GM21576 (cell line): ENCODE measurements at regions not wholly inside any gene's neighbourhood (a gene's known extent, or its start where the extent isn't known, plus 50 kb on each side); places are given as distances from the start of the nearest gene placed in this dataset.

ENCODE experiments used
- ATAC-seq: cut with Tn5 transposase; IDR thresholded peaks from one replicate; pipeline ENCODE4 v1.9.1; 2021; ENCODE audit warnings: mild to moderate bottlenecking, moderate library complexity; ENCODE audit not compliant: unreplicated experiment

DNA sequence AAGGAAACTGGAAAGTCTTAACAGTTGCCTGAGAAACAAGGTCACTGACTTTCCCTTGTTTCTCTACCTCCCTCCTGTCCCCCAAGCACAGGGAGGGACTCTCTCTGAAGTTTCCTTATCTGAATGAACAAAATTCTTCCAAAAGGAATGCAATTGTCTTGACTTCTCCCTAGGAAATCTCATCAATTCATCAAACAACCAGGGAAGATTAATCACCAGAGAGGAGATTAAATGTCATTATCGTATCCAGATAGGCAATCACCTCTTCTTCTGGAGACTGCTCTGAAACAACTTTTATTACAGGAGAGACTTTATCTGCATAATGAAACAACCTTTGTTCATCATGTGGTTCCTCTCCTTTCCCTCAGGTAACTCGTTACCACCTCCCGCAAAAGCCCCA lies 431.4 kb downstream of the SLC16A7 start:
- ATAC-seq: no peak

DNA sequence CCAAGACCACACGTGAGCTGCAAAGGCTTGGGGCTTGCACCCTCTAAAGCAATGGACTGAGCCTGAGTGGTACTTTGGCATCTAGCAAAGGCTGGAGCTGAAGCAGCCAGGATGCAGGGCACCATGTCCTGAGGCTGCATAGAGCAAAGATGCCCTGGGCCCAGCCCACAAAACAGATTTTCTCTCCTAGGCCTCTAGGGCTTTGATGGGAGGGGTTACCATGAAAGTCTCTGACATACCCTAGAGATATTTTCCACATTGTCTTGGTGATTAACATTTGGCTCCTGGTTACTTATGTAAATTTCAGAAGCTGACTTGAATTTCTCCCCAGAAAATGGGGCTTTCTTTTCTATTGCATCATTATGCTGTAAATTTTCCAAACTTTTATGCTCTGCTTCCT lies 438.3 kb downstream of the SLC16A7 start:
- no peak for ATAC-seq

DNA sequence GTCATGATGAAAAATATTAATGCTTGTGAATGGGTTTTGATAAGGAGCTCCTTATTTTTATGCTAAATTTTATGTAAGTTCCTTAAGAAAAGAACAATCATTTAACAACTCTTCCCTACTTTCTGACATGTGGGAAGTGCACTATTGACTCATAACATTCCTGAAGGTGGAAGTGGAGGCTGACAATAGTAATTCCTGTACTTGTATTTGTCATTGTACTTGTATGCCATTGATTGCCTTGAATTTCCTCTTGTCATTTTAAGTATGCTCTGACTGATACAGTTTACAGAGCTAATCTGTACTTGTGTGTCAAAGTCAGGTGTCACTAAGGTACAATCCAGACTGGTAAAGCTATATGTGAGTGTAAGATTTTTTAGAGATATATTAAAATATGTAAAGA lies 440.0 kb downstream of the SLC16A7 start:
- no peak for ATAC-seq

DNA sequence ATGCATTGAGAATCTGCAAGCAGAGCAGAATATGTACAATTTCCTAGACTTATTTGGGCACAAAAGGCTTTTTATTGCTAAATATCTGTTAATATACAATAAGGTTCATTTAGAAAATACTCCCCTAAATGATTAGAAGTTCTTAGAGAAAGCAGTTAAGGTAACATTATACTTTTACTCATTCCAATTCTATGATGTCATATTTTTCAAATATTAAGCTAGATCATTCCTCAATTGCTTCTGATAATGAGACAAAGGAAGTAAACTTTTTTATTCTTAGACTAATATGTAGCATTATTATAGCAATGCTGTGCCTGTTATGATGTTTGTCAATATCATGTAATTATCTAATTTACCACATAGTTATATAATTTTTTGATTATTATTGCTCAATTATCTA lies 447.0 kb downstream of the SLC16A7 start:
- no peak for ATAC-seq

DNA sequence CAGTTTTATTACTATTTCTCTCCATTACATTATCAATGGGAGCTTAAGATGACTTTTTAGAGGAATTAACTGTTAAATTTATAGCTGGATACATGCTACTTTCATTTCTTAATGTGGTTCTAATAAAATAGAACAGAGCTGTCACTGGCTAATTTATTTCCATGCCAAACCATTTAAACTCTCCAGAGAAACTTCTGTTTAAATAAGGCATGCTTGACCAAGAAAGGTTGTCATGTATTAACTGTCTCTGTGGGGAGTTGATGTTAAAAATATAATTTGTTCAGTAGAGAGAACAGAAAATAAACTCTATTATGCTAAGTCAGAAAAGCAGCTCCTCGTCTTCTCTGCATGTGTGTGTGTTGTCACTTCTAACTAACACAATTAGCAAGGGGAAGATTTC lies 447.4 kb downstream of the SLC16A7 start:
- no peak for ATAC-seq

DNA sequence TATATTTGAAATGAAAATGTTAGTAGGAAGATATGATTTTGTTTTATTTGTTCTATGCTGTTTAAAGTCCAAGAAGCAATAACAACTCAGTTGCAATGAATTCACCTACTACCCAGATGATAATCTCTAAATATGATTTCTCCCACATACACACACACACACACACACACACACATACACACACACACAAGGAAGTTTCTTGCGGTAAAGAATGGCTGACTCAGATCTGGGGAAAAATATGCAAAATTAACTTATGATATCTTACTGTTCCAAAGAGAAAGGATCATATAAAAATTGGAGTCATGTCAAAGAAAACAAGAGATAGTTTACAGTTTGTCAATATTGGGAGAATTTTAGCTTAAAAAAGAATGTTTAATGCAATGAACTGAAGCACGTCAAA lies 456.7 kb downstream of the SLC16A7 start:
- ATAC-seq: no peak

DNA sequence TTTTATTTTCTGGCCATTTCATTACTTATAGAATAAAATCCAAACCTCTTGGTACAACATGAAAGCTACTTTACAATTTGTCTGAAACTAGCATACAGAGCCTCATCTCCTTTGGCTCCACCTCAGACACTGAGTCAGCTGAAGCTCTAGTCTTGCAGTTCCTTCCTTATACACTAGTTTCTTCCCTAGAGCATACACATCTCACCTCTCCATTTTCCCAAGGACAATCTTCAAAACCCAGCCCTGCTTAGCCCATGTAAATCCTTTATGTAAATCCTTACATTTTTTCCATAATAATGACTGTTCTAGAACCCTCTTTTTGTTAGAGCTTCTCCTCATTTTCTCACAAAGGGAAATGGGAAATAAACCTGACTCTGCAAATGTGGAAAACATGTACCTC lies 463.4 kb downstream of the SLC16A7 start:
- no peak for ATAC-seq

DNA sequence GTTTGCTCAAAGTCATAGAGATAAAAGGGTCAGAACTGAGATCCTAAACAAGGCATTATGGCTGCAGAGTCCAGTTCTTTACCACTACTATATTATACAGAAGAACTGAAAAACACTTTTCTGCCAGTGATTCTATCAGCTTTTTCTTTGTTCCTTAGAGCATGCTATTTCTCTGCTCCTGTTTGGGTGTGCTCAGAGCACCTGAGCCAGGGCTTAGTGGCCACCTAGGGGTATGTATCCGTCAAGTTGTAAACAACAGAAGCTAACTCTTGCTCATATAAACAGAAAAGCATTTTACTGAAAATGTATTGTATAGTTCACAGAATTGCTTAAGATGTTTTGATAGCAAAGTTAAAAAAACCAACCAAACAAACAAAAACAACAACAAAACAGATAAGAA lies 470.8 kb downstream of the SLC16A7 start:
- ATAC-seq: no peak

DNA sequence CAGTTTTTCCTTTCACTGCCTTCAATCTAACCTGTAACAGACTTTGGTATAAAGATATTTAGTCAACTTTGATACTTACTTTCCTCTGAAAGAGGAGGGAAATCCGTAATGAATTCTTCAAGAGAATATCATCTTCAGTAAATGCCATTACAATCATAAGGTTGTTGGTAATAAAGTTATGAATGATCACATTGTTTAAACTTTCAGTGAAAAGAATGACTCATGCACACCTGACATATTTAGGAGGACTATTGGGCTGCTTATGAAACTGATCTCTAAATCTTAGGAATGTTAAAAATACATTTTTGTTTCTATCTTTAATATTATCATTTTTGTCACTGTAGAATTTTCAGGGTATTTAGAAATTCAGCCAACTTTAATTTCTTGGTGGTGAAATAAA lies 474.7 kb downstream of the SLC16A7 start:
- no peak for ATAC-seq

DNA sequence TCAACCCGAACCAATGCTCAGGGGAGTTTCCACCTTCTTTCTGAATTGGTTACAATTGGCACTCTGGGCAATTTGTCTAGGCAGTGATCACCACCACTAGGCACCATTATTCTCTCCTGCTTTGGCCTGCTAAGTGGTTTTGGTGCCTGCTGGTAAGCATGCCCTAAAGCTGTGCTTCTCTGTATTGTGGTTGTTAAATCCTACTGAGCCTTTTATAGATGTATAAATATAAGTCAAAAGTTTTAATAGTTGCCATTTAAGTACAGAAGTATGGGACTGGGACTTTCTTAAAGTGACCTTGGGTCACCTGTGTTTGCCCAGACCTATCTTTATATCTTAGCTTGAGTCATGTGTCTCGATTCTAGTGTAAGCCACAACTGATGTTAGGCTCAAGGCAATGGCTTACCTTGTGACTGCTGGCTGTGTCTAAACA lies 475.9 kb downstream of the SLC16A7 start:
- ATAC-seq: no peak

DNA sequence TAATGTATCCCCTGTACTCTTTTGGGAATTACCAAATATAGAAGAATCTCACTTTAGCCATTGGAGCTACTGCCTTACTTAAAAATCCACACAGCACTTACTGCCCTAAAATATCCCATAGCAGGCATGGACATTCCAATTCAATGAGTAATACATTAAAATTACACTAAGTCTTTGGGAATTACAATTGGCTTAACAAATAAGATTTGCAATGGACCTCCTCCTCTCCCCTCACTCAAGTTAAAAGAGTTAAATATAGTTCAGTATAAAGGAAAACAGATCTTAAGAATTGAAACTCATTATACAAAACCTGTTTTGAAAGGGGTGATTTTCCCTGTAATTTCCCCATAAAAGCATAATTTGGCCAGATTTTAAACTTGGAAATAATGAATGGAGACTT lies 477.1 kb downstream of the SLC16A7 start:
- no peak for ATAC-seq

DNA sequence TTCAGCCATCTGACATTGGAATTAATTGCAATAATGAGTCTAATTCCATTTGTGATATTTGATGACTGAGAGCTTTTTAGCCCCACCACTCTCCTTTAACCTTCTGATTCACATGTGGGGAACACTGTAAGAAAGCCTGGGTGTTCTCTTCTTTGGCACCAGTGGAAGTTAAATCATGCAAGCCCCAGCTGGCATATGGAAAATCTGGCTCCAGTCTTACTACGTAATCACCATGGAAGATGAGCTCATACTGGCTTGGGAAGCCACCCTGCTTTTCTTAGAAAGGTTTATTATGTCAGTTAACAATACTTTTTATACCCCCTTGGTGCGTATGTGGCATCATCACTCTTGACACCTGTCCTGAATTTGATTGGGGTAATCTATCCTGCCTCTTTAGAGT lies 479.3 kb downstream of the SLC16A7 start:
- ATAC-seq: no peak

DNA sequence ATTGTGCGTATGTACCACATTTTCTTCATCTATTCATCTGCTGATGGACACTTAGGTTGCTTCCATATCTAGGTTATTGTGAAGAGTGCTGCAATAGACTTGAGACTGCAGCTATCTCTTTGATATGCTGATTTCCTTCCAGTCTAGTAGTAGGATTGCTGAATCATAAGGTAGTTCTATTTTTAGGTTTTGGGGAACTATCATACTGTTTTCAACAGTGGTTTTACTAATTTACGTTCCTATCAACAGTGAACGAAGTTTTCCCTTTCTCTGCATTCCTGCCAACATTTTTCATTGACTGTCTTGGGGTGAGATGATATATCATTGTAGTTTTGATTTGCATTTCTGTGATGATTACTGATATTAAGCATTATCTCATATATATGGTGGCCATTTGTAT lies 482.2 kb downstream of the SLC16A7 start:
- ATAC-seq: no peak

DNA sequence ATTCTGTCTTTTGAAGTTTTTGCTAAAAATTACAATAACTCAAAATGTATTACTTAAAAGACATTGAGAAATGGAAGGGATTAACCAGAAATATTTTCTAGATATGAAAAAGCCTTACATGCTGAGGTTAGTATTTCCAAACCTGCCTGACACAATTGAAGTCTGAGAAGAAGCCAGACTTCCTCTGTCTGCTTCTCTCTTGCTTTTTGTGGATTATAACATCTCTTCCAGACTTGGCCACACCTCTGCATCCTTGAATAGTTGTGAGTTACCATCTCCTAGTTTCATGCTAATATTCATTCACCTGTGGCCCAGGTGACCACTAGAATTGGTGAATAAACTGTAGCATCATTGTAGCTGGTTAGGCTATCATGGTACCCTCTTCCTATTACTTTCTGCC lies 497.6 kb downstream of the SLC16A7 start:
- ATAC-seq: no peak

DNA sequence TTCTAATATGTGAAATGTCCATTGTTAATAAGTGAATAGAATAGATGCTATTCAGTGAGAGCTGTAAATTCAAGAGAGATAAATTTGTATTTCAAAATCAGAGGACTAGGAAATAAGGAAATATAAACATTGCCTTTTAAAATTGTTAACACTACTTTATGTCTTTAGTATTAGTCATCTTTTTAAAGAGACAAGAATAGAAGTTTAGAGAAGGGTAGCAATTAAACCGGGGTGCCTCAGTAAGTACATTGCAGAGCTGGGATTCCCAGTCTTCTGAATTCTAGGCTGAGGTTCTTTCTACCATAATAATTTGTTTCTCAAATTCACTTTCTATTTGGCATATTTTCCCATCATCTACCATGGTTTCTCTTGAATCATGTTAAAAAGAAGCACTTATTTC lies 498.6 kb downstream of the SLC16A7 start:
- ATAC-seq: no peak

DNA sequence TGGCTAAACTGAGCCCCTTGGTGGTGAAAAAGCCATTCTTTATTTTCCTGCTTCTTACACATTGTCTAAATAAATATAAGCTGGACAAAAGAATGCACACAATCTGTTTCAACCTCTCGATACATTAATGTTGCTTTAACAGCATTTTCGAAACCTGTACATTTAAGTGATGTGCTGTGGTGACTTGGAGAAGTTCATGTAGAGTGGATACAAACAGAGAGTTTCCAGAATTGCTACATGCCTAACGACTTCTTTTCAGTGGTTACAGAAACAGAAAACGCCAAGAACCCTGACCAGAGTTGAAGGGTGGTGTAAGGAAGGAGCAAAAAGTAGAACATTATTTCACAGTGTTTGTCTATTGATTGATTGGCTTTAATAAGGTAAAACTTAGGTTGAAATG lies 500.9 kb downstream of the SLC16A7 start:
- no peak for ATAC-seq

DNA sequence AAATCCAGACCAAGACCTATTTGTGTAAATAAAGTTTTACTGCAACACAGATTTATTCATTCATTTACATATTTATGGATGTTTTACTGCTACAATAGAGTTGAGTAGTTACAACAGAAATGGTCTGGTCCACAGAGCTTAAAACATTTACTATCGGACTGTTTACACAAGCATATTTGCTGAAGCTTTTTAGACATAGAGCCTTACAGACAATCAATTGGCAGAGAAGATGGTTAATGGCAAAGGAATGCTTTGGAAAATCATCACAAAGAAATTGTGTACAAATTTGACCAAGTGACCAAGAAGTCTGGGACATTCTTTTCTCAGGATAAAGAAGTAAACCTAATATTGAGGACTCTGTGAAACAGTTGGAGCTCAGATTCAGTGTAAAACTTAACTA lies 504.3 kb downstream of the SLC16A7 start:
- ATAC-seq: no peak

DNA sequence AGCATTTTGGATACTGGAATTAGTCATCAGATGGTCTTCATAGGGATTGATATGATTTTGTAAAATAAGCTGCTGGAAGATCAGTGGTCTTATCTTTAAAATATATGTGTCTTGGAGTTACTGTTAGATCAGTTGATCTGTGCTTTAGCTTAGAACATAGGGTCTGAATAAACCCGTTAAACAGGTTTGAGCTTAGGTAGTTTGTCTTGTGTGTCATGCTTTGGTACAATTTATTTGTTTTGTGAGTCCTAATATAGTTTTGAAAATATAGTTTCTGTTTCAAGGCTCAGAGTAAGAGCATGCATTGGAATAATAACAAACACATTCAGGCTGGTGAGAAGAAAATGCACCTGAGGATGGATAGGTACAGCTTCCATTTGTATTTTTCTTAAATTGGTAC lies 505.0 kb downstream of the SLC16A7 start:
- ATAC-seq: no peak

DNA sequence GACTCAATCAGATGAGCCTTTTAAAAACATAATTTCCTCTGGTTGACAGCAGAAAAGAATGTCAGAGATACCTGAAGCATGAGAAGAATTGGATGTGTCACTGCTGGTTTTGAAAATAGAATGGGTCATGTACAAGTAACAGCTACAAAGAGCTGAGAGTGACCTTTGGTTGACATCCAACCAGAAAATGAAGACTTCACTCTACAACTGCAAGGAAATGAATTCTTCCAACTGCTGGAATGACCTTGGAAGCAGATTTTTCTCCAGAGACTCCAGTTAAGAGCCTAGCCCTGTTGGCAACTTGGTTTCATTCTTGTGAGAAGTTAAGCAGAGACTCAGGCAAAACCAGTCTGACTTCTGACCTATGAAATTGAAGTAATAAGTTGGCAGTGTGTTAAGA lies 505.9 kb downstream of the SLC16A7 start:
- ATAC-seq: no peak

DNA sequence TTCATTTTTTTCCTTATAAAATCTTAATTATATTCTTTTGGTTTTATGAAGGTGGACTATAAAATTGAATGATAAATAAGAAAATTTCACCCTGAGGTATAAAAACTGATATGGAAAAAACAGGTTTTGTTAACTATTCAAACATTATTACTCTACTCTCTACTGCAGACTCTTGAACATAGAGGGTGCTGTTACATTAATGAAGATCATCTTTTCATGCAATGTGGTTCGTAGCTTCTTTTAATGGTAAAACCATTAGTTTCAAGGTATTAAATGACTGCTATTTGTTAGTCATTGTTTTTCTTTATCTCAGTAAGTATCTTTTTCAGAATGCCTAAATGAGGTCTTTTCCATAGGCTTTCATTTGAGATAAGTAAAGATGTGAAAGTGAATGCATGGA lies 510.4 kb downstream of the SLC16A7 start:
- ATAC-seq: no peak

DNA sequence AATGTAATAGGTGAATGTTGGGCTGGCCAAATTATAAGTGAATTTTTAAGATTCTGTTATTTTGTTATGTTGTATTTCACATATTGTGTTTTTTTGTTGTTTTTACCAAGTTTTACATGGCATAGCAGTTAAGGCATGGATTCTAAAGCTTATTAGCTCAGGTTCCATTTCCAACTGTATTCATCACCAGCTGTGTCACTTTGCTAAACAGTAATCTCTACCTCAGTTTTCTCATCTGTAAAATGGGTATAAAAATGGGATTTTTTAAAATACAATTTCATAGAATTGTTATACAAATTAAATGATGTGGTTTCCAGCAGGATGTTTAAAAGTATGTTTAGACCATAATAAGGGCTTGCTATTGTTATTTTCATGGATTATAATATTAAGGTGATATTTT lies 512.2 kb downstream of the SLC16A7 start:
- ATAC-seq: no peak

DNA sequence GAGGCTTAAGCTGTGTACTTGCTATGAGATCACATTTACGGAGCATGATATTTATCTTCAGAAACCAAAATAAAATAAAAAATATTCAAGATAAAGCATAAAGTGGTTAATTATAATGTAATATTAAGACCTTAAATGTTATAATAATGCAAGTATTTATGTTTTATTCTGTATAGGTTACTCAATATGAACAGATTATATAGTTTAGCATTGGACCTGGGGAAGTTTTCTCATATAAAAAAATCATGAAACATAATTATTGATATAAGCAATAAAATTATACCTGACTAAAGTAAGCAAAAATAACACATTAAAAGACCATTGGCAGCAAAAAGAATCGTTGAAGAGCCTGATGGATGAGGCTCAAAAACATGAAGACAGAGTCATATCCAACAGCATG lies 516.2 kb downstream of the SLC16A7 start:
- ATAC-seq: no peak

DNA sequence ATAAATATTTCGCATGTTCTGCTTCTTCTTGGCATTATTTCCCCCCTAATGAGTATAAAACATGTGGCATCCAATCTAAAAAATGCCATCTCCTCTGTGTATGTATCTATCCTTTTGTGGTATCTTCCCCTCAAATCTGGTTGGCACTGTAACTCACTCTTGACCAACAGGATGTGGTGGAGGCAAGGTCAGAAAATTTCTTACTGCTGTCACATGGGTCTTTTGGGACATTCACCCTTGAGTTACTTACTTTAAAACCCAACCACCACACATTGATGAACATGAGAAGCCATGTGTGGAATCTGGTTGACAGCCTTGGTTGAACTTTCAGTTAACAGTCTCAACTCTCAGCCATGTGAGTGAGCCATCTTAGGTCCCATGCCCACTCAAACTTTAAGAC lies 516.9 kb downstream of the SLC16A7 start:
- ATAC-seq: no peak

DNA sequence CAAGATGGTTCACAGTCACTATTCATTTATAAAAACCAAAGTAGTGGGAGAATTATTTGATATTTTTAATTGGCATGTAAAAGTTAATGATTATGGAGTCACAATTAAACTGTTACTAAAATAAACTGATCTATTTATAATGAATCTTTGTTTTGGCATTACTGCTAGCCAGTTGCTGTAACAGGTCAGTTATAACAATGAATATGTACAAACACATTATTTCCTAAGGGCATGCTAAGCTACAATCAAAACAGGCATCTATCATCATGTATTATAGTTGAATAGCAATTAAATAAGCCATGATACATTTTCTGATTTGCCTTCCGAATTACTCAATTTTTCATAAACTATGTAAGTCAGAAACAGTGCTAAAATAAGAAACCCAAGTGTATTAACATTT lies 518.3 kb downstream of the SLC16A7 start:
- ATAC-seq: no peak
